A549 (cell line): ENCODE measurements at regions not wholly inside any gene's neighbourhood (a gene's known extent, or its start where the extent isn't known, plus 50 kb on each side); places are given as distances from the start of the nearest gene placed in this dataset.

Source experiments
- ATAC-seq, 2 experiments: fragments of 200-7000 bp in 1 of 2; fragments of >200 bp in 1 of 2; cut with Nextera tagmentation in 1 of 2; cut with Tn5 transposase in 1 of 2; 3 replicates each; pipeline versions ENCODE4 v1.8.0 to v1.9.1; 2018 to 2020; ENCODE audit warnings: mild to moderate bottlenecking in 1 of 2, moderate library complexity in 1 of 2
- CTCF ChIA-PET: fragments of 300-600 bp; sonication (Branson Sonifier 250); formaldehyde crosslinking; extraction: SDS; loops from one replicate; lab custom pipeline; 2021; ENCODE audit warnings: antibody characterized with exemption, inconsistent platforms; lab: Yijun Ruan, JAX
- POLR2A ChIA-PET: fragments of 350-600 bp; formaldehyde crosslinking; extraction: SDS; loops from one replicate; lab custom pipeline; 2021; ENCODE audit warnings: antibody characterized with exemption, inconsistent platforms; lab: Yijun Ruan, JAX
- DNase-seq, 2 experiments: peaks; one replicate each; pipeline versions ENCODE4 v3.0.0 to v3.0.0-alpha.2; 2011 to 2016; ENCODE audit warnings: low read depth in 1 of 2, low spot score in 1 of 2
- FAIRE-seq: peaks from 2 replicates; lab custom pipeline; 2011; peaks lifted over from hg19 to GRCh38; lab: Jason Lieb, UNC
- H3K27ac ChIP-seq, 2 experiments: fragments of >200 bp; sonication (Bioruptor Twin); formaldehyde crosslinking; 3 replicates each; pipeline ENCODE4 v1.5.1; 2016 to 2017
- H3K4me1 ChIP-seq: fragments of >200 bp; sonication (Bioruptor Twin); formaldehyde crosslinking; 3 replicates; pipeline ENCODE4 v1.6.1; 2016
- H3K4me2 ChIP-seq: fragments of >200 bp; sonication (Bioruptor Twin); formaldehyde crosslinking; 3 replicates; pipeline ENCODE4 v1.6.1; 2016
- H3K4me3 ChIP-seq: fragments of >200 bp; sonication (Bioruptor Twin); formaldehyde crosslinking; 3 replicates; pipeline ENCODE4 v1.5.1; 2016
- H3K9me3 ChIP-seq: fragments of >200 bp; sonication (Bioruptor Twin); formaldehyde crosslinking; 3 replicates; pipeline ENCODE4 v1.6.1; 2016
- CBX2 ChIP-seq: fragments of 200-600 bp; sonication (generic); IDR thresholded peaks from 2 replicates; pipeline ENCODE4 v1.6.1; 2016; ENCODE audit warnings: low read depth, mild to moderate bottlenecking, borderline replicate concordance
- CBX8 ChIP-seq: fragments of 200-600 bp; sonication (generic); IDR thresholded peaks from 2 replicates; pipeline ENCODE4 v1.6.1; 2016
- CHD4 ChIP-seq: fragments of 200-600 bp; sonication (generic); IDR thresholded peaks from 2 replicates; pipeline ENCODE4 v1.6.1; 2016; ENCODE audit warnings: antibody characterized with exemption, mild to moderate bottlenecking, borderline replicate concordance
- E2F6 ChIP-seq: IDR thresholded peaks from 2 replicates; pipeline ENCODE4 v1.6.1; 2012; ENCODE audit warnings: low read depth, borderline replicate concordance
- EHMT2 ChIP-seq: fragments of 200-600 bp; sonication (generic); IDR thresholded peaks from 2 replicates; pipeline ENCODE4 v1.6.1; 2016; ENCODE audit warnings: antibody characterized with exemption, low read depth, mild to moderate bottlenecking, moderate library complexity
- EP300 ChIP-seq, 2 experiments: fragments of >200 bp; sonication (Bioruptor Twin); formaldehyde crosslinking; IDR thresholded peaks; 2 replicates in 1 of 2; 3 replicates in 1 of 2; pipeline ENCODE4 v1.6.1; 2016 to 2017
- ESRRA ChIP-seq: fragments of 150-350 bp; IDR thresholded peaks from 2 replicates; pipeline ENCODE4 v1.6.1; 2014; ENCODE audit warnings: mild to moderate bottlenecking, low read length, borderline replicate concordance
- GATA3 ChIP-seq: IDR thresholded peaks from 2 replicates; pipeline ENCODE4 v1.6.1; 2012; ENCODE audit warnings: borderline replicate concordance
- HDAC2 ChIP-seq: fragments of 200-600 bp; sonication (generic); IDR thresholded peaks from 2 replicates; pipeline ENCODE4 v1.6.1; 2016
- HEYL ChIP-seq: fragments of 250-450 bp; sonication (Bioruptor Pico); IDR thresholded peaks from 2 replicates; pipeline ENCODE4 v1.8.0; 2021; ENCODE audit warnings: mild to moderate bottlenecking, moderate library complexity
- HOXA7 ChIP-seq: fragments of 250-450 bp; sonication (Bioruptor Pico); IDR thresholded peaks from 2 replicates; pipeline ENCODE4 v1.5.0; 2020; ENCODE audit warnings: mild to moderate bottlenecking, moderate library complexity
- KDM1A ChIP-seq: fragments of 200-600 bp; sonication (generic); IDR thresholded peaks from 2 replicates; pipeline ENCODE4 v1.6.1; 2016; ENCODE audit warnings: low read depth, mild to moderate bottlenecking
- KDM5A ChIP-seq: fragments of 200-600 bp; sonication (generic); IDR thresholded peaks from 2 replicates; pipeline ENCODE4 v1.6.1; 2016; ENCODE audit warnings: antibody characterized with exemption, mild to moderate bottlenecking
- NR3C1 ChIP-seq: fragments of >200 bp; sonication (Bioruptor Twin); formaldehyde crosslinking; IDR thresholded peaks from 3 replicates; pipeline ENCODE4 v1.6.1; 2017
- PHF8 ChIP-seq: fragments of 200-600 bp; sonication (generic); IDR thresholded peaks from 2 replicates; pipeline ENCODE4 v1.6.1; 2016; ENCODE audit warnings: low read depth, mild to moderate bottlenecking, antibody characterized with exemption, moderate library complexity, borderline replicate concordance
- POLR2AphosphoS2 ChIP-seq: conservative IDR thresholded peaks from 2 replicates; pipeline ENCODE4 v1.6.1; 2012; ENCODE audit warnings: low read length, improper control_type of control experiment, inconsistent platforms
- REST ChIP-seq: fragments of 200-600 bp; sonication (generic); IDR thresholded peaks from 2 replicates; pipeline ENCODE4 v1.6.1; 2016; ENCODE audit warnings: antibody characterized with exemption, mild to moderate bottlenecking, moderate library complexity
- TP53 ChIP-seq: fragments of 250-450 bp; sonication (Bioruptor Pico); IDR thresholded peaks from 2 replicates; pipeline ENCODE4 v1.5.0; 2021; ENCODE audit warnings: mild to moderate bottlenecking, moderate library complexity
- USF2 ChIP-seq: fragments of 450-650 bp; IDR thresholded peaks from 2 replicates; pipeline ENCODE4 v1.6.1; 2014; ENCODE audit warnings: antibody characterized with exemption
- ZFP36 ChIP-seq: fragments of 450-650 bp; IDR thresholded peaks from 2 replicates; pipeline ENCODE4 v1.6.1; 2014; ENCODE audit warnings: borderline replicate concordance; ENCODE audit not compliant: partially characterized antibody
- ZNF302 ChIP-seq: fragments of 250-450 bp; sonication (Bioruptor Pico); IDR thresholded peaks from 2 replicates; pipeline ENCODE4 v1.9.0; 2021; ENCODE audit warnings: inconsistent platforms, mild to moderate bottlenecking, moderate library complexity
- WGBS: methylation state at CpG from one replicate; pipeline ENCODE4 v1.1.6; 2017; ENCODE audit errors: missing lambda C conversion rate; 5-methylcytosine and 5-hydroxymethylcytosine counted together
- TF ChIP-seq, protein P1 (sequence below): fragments of 150-350 bp; IDR thresholded peaks from 2 replicates; pipeline ENCODE4 v1.6.1; 2014; ENCODE audit warnings: low read depth, mild to moderate bottlenecking, low read length

DNA sequence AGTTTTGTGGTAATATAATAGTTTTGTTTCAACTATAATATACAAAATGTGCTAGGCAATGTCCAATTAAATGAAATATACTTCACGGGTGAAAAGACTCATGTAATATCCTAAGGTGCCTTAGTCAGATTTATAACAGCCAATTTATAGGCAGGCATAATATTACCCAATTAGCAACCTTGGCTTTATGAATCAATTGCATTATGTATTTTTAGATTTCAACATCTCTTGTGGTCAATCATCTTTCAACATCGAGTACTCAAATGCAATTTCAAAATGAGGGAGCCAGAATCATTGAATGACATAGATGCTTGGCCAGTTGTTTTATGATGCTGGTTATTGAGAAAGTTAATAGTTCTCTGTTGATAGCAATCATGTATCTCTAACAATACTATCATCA, 110.3 kb upstream of the SP8 start:
- no peak overlapping the region for H3K4me3 ChIP-seq
- 21% methylated on average over 2 of the region's 2 CpGs for WGBS
- H3K27ac ChIP-seq = no peak overlapping the region
- ChIA-PET CTCF (no interaction called here), POLR2A (no interaction called here)
- H3K9me3 ChIP-seq = no peaks in the 10 kb centered on the region
- no peaks in the 10 kb centered on the region for H3K4me1 ChIP-seq
- TF ChIP-seq CHD4 (no peak), REST (no peak), EP300 (IDR thresholded peaks at IDR 0.05) (no peak), HOXA7 (CRISPR knock-in tag) (no peak), CBX2 (no peak), USF2 (no peak), TP53 (CRISPR knock-in tag) (no peak), PHF8 (no peak), HDAC2 (no peak), NR3C1 (no peak), E2F6 (no peak), ZNF302 (no peak), CBX8 (no peak), GATA3 (no peak), ESRRA (no peak)
- TF ChIP-seq, protein P1, sequence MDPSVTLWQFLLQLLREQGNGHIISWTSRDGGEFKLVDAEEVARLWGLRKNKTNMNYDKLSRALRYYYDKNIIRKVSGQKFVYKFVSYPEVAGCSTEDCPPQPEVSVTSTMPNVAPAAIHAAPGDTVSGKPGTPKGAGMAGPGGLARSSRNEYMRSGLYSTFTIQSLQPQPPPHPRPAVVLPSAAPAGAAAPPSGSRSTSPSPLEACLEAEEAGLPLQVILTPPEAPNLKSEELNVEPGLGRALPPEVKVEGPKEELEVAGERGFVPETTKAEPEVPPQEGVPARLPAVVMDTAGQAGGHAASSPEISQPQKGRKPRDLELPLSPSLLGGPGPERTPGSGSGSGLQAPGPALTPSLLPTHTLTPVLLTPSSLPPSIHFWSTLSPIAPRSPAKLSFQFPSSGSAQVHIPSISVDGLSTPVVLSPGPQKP = no peak
- no peak for DNase-seq
- no peak overlapping the region for H3K4me2 ChIP-seq
- no peak for FAIRE-seq
- ATAC-seq = no peak

- 5% methylated on average over 3 of the region's 3 CpGs for WGBS
- Histone ChIP-seq H3K27ac (no peak overlapping the region), H3K9me3 (no peaks in the 10 kb centered on the region), H3K4me3 (no peak overlapping the region), H3K4me1 (no peaks in the 10 kb centered on the region), H3K4me2 (no peak overlapping the region)
- ChIA-PET POLR2A (no interaction called here), CTCF (no interaction called here)
- ATAC-seq (no peak), FAIRE-seq (no peak), DNase-seq (no peak)
- TF ChIP-seq ZFP36 (no peak), TP53 (CRISPR knock-in tag) (no peak), POLR2AphosphoS2 (no peak), KDM1A (no peak), EHMT2 (no peak), GATA3 (no peak), NR3C1 (no peak), EP300 (IDR thresholded peaks at IDR 0.05) (no peak), HEYL (CRISPR knock-in tag) (no peak), CBX2 (no peak), KDM5A (no peak)
- TF ChIP-seq, protein P1 = no peak
Observed at GRCh38 chr7:20906801-20907453, 120.2 kb upstream of the SP8 start.
